ENCODE measurements at regions not wholly inside any gene's neighbourhood (a gene's known extent, or its start where the extent isn't known, plus 50 kb on each side); places are given as distances from the start of the nearest gene placed in this dataset.

DNA sequence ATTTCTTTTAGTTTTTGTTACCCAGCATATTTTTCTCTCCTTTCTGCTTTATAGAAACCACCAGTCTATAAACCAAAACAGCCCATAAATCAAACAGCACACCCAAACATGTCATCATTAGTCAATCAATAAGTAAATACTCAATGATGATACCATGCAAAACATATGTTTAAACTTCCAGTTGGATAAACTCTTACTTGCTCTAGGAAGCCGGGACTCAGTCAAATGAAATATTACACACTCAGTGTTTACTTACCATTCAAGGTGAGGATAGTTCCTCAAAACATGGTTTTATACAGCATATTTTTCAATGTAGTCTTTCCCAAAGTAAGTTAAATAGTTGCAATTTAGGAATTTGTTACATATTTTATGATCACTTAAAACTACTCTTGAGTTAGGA lies 343.6 kb upstream of the NXPH2 start:
- no peak for DNase-seq

- no peak for DNase-seq
These were observed 342.5 kb upstream of the NXPH2 start for GRCh38 chr2:139122711-139123158.

GRCh38 chr2:139099721-139100120 lies 319.5 kb upstream of the NXPH2 start:
- DNase-seq: no peak

- DNase-seq: no peak
These were observed 318.8 kb upstream of the NXPH2 start for GRCh38 chr2:139098961-139099360.

DNA sequence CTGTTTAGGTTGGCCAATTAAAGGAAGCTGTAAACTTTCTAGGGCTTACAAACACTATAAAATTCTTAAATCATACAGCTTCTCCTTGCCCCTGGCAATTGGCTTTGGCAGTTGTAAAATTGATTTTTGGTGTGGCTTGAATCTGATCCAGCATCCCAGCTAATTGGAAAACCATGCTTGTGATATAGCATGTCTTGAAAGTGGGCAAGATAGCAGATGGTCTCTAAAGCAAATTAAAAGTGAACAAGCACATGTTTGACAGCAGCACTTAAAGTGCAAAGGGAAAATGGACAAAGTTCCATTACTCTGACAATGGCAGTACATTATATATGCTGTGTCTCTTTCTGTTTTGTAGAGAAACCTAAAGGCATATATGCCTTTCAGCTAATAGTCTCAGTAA lies 302.9 kb upstream of the NXPH2 start:
- no peak for DNase-seq

GRCh38 chr2:139080244-139080643 lies 300.1 kb upstream of the NXPH2 start:
- DNase-seq: no peak

GRCh38 chr2:139079311-139079710 lies 299.1 kb upstream of the NXPH2 start:
- no peak for DNase-seq

- DNase-seq: no peak
These were observed 298.2 kb upstream of the NXPH2 start for GRCh38 chr2:139078376-139078775.

DNA sequence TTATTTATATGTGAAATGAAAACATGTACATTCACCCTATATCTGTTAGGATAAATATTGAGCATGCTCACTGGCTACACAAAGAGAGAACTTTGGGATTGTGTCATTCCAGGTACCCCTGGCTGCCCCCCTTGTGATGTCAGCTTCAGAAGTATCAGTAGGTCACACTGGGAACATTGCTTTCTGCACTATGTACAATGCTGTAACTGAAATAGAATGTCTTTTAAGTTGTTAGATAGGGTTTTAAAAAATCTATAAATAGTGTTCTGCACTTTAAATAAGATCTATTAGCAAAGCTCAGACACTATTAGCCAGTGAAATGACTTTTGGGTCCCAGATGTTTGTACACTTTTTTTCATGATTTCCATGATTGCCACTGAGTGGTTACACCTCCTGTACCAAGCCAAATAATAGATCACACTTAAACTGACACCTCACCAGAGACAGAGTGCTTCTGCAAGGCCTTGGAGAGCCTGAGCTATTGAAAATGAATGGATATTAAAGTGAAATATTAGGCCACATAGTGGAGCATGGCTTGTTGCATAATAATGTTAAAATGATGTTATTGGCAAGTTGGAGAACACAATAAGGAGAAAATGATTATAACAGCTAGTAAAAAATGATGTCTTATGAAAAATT lies 297.0 kb upstream of the NXPH2 start:
- DNase-seq: no peak

- DNase-seq: no peak
These were observed 287.7 kb upstream of the NXPH2 start for GRCh38 chr2:139067874-139068273.

- no peak for DNase-seq
These were observed 286.9 kb upstream of the NXPH2 start for GRCh38 chr2:139067072-139067471.

DNA sequence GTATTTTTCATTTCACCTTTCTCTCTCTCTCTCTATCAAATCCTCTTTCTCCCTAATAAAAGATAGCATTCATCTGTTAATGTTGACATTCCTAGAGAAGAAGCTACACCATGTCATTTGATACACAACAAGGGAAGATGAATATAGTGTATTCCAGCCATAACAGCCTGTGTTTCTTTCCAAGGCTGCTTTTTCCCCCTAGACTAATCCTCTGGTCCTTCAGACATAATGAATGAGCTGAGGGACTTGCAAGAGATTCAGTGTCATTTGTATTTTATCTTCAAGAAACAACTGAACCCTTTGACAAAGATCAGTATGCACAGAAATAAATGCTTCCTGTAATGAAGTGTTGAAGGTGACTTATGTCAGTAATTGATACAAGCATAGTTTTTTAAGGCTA lies 284.0 kb upstream of the NXPH2 start:
- DNase-seq: no peak

- DNase-seq: no peak
These were observed 279.4 kb upstream of the NXPH2 start for GRCh38 chr2:139059617-139060016.

- no peak for DNase-seq
These were observed 275.0 kb upstream of the NXPH2 start for GRCh38 chr2:139055202-139055601.

- no peak for DNase-seq
These were observed 267.8 kb upstream of the NXPH2 start for GRCh38 chr2:139048017-139048416.

DNA sequence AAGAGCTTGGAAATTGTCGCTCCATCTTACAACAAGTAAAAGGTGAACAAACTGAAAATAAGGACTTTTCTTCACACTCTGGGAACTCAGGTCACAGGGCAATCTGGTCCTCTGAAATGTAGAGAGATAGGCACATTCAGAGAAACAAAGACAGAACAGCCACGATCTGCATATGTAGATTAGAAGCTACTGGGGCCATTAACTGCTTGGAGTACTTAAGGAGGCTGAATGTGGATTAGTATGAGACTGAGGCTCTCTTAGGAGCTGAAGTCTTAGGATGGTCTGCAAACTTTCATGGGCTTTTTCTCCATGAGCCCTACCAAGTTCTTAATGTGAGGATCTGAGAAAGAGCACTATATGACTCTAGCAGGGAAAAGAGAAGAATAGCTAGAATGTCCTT lies 265.3 kb upstream of the NXPH2 start:
- no peak for DNase-seq

DNA sequence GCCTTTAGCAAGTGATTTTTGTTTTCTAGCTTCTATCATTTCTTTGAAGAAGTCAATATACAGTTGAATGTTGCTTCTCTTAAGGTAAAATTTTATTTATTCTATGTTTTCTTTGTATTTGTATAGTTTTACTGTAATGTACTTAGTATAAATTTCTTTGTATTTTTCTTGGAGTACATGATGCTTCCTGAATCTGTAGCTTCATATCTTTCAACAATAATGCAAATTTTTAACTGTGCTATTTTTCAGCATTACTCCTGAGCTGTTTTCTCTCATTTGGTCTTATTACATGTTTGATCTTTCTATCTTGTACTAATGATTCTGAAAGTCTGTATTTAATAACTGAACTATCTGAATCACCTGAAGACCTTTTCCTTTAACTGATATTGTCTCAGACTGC lies 253.9 kb upstream of the NXPH2 start:
- DNase-seq: no peak

DNA sequence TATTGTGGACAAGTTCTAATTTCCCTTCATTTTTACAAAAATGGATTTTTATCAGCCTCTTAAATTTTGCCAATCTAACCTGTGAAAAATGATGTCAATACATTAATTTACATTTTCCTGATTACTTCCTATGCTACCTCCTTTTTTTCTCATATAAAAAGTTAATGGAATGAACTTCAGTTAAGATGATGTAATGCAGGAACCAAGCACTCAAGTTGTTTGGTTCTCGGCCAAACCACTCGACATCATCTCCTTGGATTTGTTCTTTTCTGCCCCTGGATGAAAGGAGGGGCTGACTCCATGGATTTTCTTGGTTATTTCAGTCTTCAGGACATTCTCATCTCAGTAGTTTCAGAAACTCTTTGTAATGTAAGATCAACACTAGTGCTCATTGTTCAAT lies 253.1 kb upstream of the NXPH2 start:
- no peak for DNase-seq

- peak; percentile 5 for DNase-seq
These were observed 251.5 kb upstream of the NXPH2 start for GRCh38 chr2:139031722-139032121.

DNA sequence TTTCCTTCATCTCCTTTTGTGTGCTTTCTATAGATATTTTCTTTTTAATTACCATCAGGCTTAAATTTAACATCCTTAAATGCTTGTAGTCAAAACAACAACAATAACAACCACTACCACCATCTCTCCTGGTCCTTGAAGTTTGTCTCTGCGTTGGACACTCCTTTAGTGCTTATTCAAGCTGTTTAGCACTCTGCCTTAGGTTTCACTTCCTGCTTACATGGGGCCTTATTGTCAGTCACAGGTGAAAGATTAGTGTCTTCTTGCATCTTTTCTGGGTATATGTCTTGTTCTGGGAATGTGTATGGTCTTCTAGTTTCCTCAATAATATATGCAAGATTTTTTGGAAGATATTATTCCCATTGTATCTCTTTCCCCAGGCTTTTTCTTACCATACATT lies 240.1 kb upstream of the NXPH2 start:
- DNase-seq: no peak

DNA sequence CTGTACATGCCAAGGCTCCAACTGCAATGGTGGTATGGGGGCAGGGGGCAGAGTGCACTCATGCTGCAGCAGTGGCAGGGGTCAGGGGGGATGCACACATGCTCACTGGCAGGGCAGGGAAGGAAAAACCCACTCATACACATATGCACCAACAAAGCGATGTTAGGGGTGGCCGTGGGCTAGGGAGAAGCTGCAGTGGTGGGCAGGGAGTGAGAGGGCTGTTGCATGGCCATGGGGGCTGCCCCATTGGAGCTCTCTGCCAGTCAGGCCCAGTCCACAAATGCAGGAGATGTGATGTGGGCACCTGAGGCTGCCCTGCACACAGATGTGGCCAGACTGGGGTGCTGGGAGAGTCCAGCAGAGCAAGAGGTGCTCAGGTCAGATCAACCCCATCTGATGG lies 238.1 kb upstream of the NXPH2 start:
- no peak for DNase-seq

GRCh38 chr2:139007130-139007529 lies 226.9 kb upstream of the NXPH2 start:
- DNase-seq: no peak

DNA sequence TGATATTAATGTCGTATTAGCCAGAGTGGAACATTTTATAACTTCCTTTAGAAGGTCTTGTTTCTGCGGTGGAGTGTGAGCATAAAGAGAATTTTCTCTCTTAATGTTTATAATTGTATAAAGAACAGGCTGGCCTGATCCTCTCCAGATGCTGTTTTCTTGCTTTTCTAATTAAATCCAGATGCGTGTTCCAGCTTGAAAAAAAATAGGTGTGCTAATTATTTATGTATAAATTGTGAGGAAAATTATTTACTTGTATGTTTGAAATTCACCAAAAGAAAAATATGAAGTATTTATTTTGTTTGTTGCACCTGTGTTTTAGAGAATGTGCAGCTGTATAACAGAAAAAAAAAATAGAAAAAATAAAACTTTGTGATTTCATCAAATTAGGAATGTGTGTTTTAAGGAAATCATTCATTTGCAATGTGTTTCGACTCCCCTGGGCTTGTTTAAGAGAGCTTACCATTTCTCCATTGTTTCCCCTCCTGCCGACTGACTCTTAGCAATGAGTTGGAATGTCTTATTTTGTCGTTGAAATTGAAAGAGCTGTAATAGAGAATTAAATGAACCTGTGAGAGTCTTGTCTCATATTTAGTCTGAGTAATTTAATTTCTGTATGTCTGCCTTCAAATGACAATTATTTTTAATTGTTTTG lies 220.1 kb upstream of the NXPH2 start:
- no peak for DNase-seq

- no peak for DNase-seq
These were observed 217.8 kb upstream of the NXPH2 start for GRCh38 chr2:138997856-138998517.

DNA sequence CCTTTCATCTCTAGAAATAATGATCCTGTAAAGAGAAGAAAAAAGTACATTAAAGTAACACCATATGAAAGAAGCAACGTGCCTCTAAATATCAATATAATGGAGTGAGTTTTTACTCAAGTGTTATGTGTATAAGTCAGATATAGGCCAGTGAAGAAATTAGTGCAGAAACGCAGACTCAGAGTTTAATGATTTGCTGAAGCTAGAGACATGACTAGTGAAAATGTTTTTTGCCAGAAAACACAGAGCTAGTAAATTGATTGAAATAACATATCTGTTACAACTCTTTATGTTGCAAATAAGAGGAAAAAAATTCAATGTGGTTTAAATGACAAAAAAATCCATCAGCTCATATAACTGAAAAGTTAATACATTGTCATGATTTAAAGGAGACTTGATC lies 217.2 kb upstream of the NXPH2 start:
- no peak for DNase-seq

All from DMS 273 treated with DMSO at 0.1 percent for 48 hours (cell line).